Esophagus muscularis mucosa (tissue), 4 donors: ENCODE measurements at regions not wholly inside any gene's neighbourhood (a gene's known extent, or its start where the extent isn't known, plus 50 kb on each side); places are given as distances from the start of the nearest gene placed in this dataset.

Source experiments
- EP300 ChIP-seq: sonication (generic); formaldehyde crosslinking; IDR thresholded peaks from one replicate; pipeline ENCODE4 v1.6.1; 2017; ENCODE audit warnings: antibody characterized with exemption
- POLR2A ChIP-seq: fragments of 450-650 bp; IDR thresholded peaks from one replicate; pipeline ENCODE4 v1.6.1; 2017; ENCODE audit warnings: antibody characterized with exemption, moderate library complexity, mild to moderate bottlenecking, low read depth
- POLR2AphosphoS5 ChIP-seq, 2 donors: sonication (generic); formaldehyde crosslinking; IDR thresholded peaks; one replicate each; pipeline ENCODE4 v1.6.1; 2017; ENCODE audit warnings: antibody characterized with exemption in 2 of 2
- TF ChIP-seq, protein P1 (sequence below), 3 experiments: fragments of 200-600 bp in 2 of 3; fragments of 450-650 bp in 1 of 3; sonication (generic) in 2 of 3; IDR thresholded peaks; one replicate each; pipeline ENCODE4 v1.5.1; 2017 to 2019; ENCODE audit warnings: antibody characterized with exemption in 3 of 3, mild to moderate bottlenecking in 2 of 3, moderate library complexity in 1 of 3

DNA sequence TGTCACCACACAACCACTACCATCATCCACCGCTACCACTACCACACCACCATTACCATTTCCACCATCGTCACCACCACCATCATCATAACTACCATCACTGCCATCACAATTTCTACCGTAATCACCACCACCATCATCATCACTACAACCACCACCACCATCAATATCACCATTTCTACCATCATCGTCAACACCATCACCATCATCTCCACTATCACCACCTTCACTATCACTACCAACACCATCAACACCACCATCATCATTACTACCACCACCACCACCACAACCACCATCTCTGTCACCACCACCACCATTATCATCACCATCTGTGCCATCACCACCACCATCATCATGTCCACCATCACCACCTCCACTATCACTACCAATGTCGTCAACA, 524.5 kb upstream of the C16orf82 start:
- TF ChIP-seq EP300 = no peak
- TF ChIP-seq, protein P1, sequence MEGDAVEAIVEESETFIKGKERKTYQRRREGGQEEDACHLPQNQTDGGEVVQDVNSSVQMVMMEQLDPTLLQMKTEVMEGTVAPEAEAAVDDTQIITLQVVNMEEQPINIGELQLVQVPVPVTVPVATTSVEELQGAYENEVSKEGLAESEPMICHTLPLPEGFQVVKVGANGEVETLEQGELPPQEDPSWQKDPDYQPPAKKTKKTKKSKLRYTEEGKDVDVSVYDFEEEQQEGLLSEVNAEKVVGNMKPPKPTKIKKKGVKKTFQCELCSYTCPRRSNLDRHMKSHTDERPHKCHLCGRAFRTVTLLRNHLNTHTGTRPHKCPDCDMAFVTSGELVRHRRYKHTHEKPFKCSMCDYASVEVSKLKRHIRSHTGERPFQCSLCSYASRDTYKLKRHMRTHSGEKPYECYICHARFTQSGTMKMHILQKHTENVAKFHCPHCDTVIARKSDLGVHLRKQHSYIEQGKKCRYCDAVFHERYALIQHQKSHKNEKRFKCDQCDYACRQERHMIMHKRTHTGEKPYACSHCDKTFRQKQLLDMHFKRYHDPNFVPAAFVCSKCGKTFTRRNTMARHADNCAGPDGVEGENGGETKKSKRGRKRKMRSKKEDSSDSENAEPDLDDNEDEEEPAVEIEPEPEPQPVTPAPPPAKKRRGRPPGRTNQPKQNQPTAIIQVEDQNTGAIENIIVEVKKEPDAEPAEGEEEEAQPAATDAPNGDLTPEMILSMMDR (IDR thresholded peaks at IDR 0.05) = no peak
- no peak for TF ChIP-seq POLR2A
- no peak for TF ChIP-seq POLR2AphosphoS5 (IDR thresholded peaks at IDR 0.05)
